Cardiac muscle cell (in vitro differentiated cells and primary cell): ENCODE measurements at regions not wholly inside any gene's neighbourhood (a gene's known extent, or its start where the extent isn't known, plus 50 kb on each side); places are given as distances from the start of the nearest gene placed in this dataset.

Experiments used
- DNase-seq, 2 donors: peaks; one replicate each; pipeline versions ENCODE4 v3.0.0 to v3.0.0-alpha.2; 2010 to 2017; ENCODE audit warnings: low read depth in 1 of 2, low spot score in 1 of 2
- H3K27ac ChIP-seq: fragments of 200-600 bp; sonication (generic); 2 replicates; pipeline ENCODE4 v1.5.1; 2016
- H3K27me3 ChIP-seq: fragments of 200-600 bp; sonication (generic); 2 replicates; pipeline ENCODE4 v1.6.0; 2016; ENCODE audit warnings: control low read depth
- H3K36me3 ChIP-seq: fragments of 200-600 bp; sonication (generic); 2 replicates; pipeline ENCODE4 v1.5.1; 2016; ENCODE audit warnings: control low read depth
- H3K4me1 ChIP-seq: fragments of 200-600 bp; sonication (generic); 2 replicates; pipeline ENCODE4 v1.8.1; 2017; ENCODE audit warnings: low read depth, mild to moderate bottlenecking, mixed run types
- H3K4me3 ChIP-seq: fragments of 200-600 bp; sonication (generic); 2 replicates; pipeline ENCODE4 v1.5.1; 2016; ENCODE audit warnings: mild to moderate bottlenecking
- H3K9me3 ChIP-seq: fragments of 200-600 bp; sonication (generic); 2 replicates; pipeline ENCODE4 v1.5.1; 2017; ENCODE audit warnings: low read depth, mild to moderate bottlenecking, control low read depth
- TF ChIP-seq, protein P1 (sequence below): IDR thresholded peaks from 2 replicates; pipeline ENCODE4 v1.5.1; 2012; ENCODE audit warnings: low read depth, mild to moderate bottlenecking, low read length

DNA sequence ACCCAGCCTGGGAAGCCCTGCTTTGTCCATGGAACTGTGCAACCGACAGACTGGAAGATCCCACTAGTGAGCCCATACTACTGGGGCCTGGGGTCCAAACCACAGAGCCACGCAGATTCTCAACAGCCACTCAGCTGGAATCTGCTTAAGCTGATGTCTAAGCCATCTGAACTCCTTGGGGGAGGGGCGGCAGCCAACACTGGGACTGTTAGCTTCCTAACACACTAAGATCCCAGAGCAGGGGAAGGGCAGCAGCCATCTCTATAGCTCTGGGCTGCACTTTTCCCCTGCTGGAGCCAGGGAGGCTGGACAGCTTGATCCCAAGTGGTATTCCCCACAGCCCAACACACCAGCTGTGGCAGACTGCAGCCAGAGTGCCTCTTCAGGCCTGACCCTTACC is 118.3 kb downstream of the RPRM start:
- no peaks in the 10 kb centered on the region for H3K4me1 ChIP-seq
- no peaks in the 10 kb centered on the region for H3K27me3 ChIP-seq
- H3K27ac ChIP-seq = no peak overlapping the region
- no peaks in the 10 kb centered on the region for H3K36me3 ChIP-seq
- DNase-seq = peak in 1 of 2 donors; percentile 11
- no peak overlapping the region for H3K4me3 ChIP-seq
- TF ChIP-seq, protein P1, sequence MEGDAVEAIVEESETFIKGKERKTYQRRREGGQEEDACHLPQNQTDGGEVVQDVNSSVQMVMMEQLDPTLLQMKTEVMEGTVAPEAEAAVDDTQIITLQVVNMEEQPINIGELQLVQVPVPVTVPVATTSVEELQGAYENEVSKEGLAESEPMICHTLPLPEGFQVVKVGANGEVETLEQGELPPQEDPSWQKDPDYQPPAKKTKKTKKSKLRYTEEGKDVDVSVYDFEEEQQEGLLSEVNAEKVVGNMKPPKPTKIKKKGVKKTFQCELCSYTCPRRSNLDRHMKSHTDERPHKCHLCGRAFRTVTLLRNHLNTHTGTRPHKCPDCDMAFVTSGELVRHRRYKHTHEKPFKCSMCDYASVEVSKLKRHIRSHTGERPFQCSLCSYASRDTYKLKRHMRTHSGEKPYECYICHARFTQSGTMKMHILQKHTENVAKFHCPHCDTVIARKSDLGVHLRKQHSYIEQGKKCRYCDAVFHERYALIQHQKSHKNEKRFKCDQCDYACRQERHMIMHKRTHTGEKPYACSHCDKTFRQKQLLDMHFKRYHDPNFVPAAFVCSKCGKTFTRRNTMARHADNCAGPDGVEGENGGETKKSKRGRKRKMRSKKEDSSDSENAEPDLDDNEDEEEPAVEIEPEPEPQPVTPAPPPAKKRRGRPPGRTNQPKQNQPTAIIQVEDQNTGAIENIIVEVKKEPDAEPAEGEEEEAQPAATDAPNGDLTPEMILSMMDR = no peak
- no peaks in the 10 kb centered on the region for H3K9me3 ChIP-seq

DNA sequence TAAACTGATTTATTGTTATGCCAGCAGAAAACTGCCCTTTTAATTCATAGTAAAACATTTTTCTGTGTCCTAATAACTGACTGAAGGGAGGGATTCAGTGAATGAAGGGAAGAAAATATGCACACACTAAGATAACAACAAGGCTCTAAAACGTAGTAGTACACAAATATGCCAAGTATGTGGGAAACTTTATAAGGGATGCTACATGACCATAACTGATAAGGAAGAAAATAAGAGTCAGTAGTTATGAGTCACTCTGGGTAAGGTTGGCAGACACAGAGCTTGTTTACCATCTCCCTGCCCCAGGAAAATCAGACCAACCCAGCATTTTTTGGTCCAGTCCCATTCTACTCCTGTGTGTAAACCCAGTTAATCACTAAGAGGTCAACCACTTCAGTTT is 124.2 kb downstream of the RPRM start:
- H3K27ac ChIP-seq = no peak overlapping the region
- no peaks in the 10 kb centered on the region for H3K9me3 ChIP-seq
- no peaks in the 10 kb centered on the region for H3K27me3 ChIP-seq
- no peaks in the 10 kb centered on the region for H3K4me1 ChIP-seq
- no peak for DNase-seq
- TF ChIP-seq, protein P1 = no peak
- H3K4me3 ChIP-seq = no peak overlapping the region
- no peaks in the 10 kb centered on the region for H3K36me3 ChIP-seq

DNA sequence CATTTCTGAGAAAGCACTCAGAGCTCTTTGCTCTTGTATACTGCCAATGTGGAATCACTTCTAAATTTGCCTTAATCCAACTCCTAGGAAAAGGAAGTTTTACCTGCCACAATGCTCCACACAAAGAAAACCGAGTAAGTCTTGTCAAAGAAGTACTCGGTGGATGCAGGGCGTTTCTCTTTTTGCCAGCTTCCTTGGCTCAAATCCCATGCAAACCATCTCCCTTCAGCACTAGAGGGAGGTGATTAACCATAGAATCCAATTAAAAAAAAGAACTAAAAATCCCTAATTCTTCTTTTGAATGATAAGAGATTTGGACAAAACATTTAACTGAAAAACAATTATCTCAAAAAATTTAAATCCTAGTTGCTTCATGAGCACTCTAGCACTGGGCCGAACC is 129.0 kb downstream of the RPRM start:
- Histone ChIP-seq H3K4me1 (no peaks in the 10 kb centered on the region), H3K36me3 (no peaks in the 10 kb centered on the region), H3K4me3 (no peak overlapping the region), H3K27me3 (no peaks in the 10 kb centered on the region), H3K27ac (no peak overlapping the region), H3K9me3 (no peaks in the 10 kb centered on the region)
- TF ChIP-seq, protein P1 = no peak
- no peak for DNase-seq

DNA sequence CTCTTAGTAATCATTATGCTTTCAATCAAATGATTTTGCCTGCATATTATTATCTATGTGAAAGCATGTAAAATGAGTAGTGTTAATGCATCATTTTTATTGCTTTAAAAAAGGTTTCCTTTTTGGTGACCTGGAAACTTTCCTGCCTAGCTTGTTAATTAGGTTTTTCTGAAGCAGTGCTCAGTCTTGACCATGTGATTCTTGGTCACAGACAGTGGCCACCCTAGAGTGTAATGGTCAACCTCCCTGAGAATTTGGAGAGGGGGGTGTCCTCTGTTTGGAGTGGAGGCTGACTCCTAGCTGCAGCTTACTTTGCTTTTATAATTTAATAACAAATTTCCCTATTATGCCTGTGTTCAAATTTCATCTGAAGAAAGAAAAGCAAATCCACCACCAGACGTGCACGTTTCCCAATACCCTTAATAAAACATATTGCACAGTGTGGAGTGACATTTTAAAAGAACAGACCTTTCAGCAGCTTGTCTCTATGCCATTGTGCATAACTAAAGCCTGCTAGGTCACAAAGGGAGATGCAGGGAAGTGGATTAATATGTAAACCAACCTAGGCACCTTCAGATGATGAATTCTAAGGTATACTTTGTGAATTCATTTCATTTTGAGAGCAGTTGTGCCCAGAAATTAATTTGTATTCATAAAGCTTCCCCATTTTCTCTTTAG is 130.6 kb downstream of the RPRM start:
- no peaks in the 10 kb centered on the region for H3K27me3 ChIP-seq

DNA sequence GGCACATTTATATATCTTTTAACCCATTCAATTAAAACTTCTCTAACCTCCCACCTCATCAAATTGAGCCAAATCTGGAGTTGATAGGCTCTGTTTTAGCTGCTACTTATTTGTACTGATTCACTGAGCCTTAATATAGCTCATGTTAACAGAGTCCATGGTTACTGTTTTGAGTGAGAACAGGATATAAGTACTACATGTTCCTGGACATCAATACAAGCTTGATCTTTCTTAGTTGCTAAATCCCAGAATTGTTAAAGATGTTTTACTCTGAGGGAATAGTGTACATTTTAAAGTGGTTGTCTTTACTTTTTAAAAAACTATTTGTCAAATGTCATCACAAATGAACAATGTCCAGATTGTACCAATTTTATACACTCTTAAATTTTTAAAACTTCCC is 157.7 kb downstream of the RPRM start:
- Histone ChIP-seq H3K27me3 (no peaks in the 10 kb centered on the region), H3K27ac (no peak overlapping the region), H3K36me3 (no peaks in the 10 kb centered on the region), H3K4me1 (no peaks in the 10 kb centered on the region), H3K9me3 (no peaks in the 10 kb centered on the region), H3K4me3 (no peak overlapping the region)
- TF ChIP-seq, protein P1 = no peak
- no peak for DNase-seq

More for the DNA sequence above, 130.6 kb downstream of the RPRM start:
- TF ChIP-seq, protein P1 = no peak
- Histone ChIP-seq H3K4me1 (no peaks in the 10 kb centered on the region), H3K27ac (no peak overlapping the region), H3K4me3 (no peak overlapping the region), H3K36me3 (no peaks in the 10 kb centered on the region), H3K9me3 (no peaks in the 10 kb centered on the region)
- no peak for DNase-seq
